ENCODE measurements at regions not wholly inside any gene's neighbourhood (a gene's known extent, or its start where the extent isn't known, plus 50 kb on each side); places are given as distances from the start of the nearest gene placed in this dataset.

- no peaks in the 10 kb centered on the region for H3K36me3 ChIP-seq (ENCODE audit: control insufficient read depth in 2 of 2, extremely low read depth in 1 of 2, insufficient read depth in 2 of 2, low read length in 2 of 2)
- dilution Hi-C loops (cut with MboI; ENCODE audit: extremely low pct_ligation_motif_present, low sequenced_read_pairs), result no loop called here
- H3K27ac ChIP-seq (ENCODE audit: control insufficient read depth, insufficient read depth, low read length), result no peak overlapping the region
- H3K4me1 ChIP-seq (ENCODE audit: control insufficient read depth, extremely low read depth, insufficient read depth, low read length), result no peaks in the 10 kb centered on the region
- H3K9ac ChIP-seq (ENCODE audit: control insufficient read depth, extremely low read depth, insufficient read depth, low read length), result no peak overlapping the region
- FAIRE-seq (no peak), DNase-seq (ENCODE audit: low read depth, low spot score) (no peak)
- H3K27me3 ChIP-seq (ENCODE audit: control insufficient read depth, extremely low read depth, insufficient read depth, low read length), result no peaks in the 10 kb centered on the region
- no peaks in the 10 kb centered on the region for H3K9me3 ChIP-seq (ENCODE audit: control insufficient read depth, low read depth, low read length)
- H3K9me1 ChIP-seq (ENCODE audit: control insufficient read depth, extremely low read depth, insufficient read depth, low read length), result no peaks in the 10 kb centered on the region
- no peak overlapping the region for H3K4me2 ChIP-seq (ENCODE audit: control insufficient read depth, extremely low read depth, insufficient read depth, low read depth, low read length)
- no peak overlapping the region for H2AFZ ChIP-seq (ENCODE audit: control insufficient read depth, low read length)
- H3K79me2 ChIP-seq (ENCODE audit: control insufficient read depth, insufficient read depth, low read length), result no peaks in the 10 kb centered on the region
- TF ChIP-seq CTCF (optimal IDR thresholded peaks at IDR 0.05 in 1 of 3, IDR thresholded peaks at IDR 0.05 in 1 of 3, conservative IDR thresholded peaks at IDR 0.05 in 1 of 3; ENCODE audit: extremely low read depth in 1 of 3, insufficient read depth in 2 of 3, low read length in 3 of 3), result no peak
- no peak for TF ChIP-seq EZH2 (IDR thresholded peaks at IDR 0.05; ENCODE audit: low read length)
- H3K4me3 ChIP-seq (ENCODE audit: control insufficient read depth in 2 of 3, extremely low read depth in 1 of 3, insufficient read depth in 2 of 3, low read depth in 1 of 3, low read length in 3 of 3), result no peak overlapping the region
- no peaks in the 10 kb centered on the region for H4K20me1 ChIP-seq (ENCODE audit: control insufficient read depth, extremely low read depth, insufficient read depth, low read length)
Observed at GRCh38 chr1:242870966-242871365, 346.5 kb upstream of the PLD5 start.

- Histone ChIP-seq H3K9me1 (ENCODE audit: control insufficient read depth, extremely low read depth, insufficient read depth, low read length) (no peaks in the 10 kb centered on the region), H3K9me3 (ENCODE audit: control insufficient read depth, low read depth, low read length) (peaks cover 1% of the 10 kb centered on the region), H3K4me3 (ENCODE audit: control insufficient read depth in 2 of 3, extremely low read depth in 1 of 3, insufficient read depth in 2 of 3, low read depth in 1 of 3, low read length in 3 of 3) (no peak overlapping the region), H3K27me3 (ENCODE audit: control insufficient read depth, extremely low read depth, insufficient read depth, low read length) (no peaks in the 10 kb centered on the region), H3K9ac (ENCODE audit: control insufficient read depth, extremely low read depth, insufficient read depth, low read length) (no peak overlapping the region), H2AFZ (ENCODE audit: control insufficient read depth, low read length) (no peak overlapping the region), H3K79me2 (ENCODE audit: control insufficient read depth, insufficient read depth, low read length) (no peaks in the 10 kb centered on the region), H3K4me2 (ENCODE audit: control insufficient read depth, extremely low read depth, insufficient read depth, low read depth, low read length) (no peak overlapping the region), H4K20me1 (ENCODE audit: control insufficient read depth, extremely low read depth, insufficient read depth, low read length) (no peaks in the 10 kb centered on the region), H3K36me3 (ENCODE audit: control insufficient read depth in 2 of 2, extremely low read depth in 1 of 2, insufficient read depth in 2 of 2, low read length in 2 of 2) (no peaks in the 10 kb centered on the region), H3K4me1 (ENCODE audit: control insufficient read depth, extremely low read depth, insufficient read depth, low read length) (no peaks in the 10 kb centered on the region), H3K27ac (ENCODE audit: control insufficient read depth, insufficient read depth, low read length) (no peak overlapping the region)
- FAIRE-seq, result no peak
- dilution Hi-C loops (cut with MboI; ENCODE audit: extremely low pct_ligation_motif_present, low sequenced_read_pairs), result no loop called here
- TF ChIP-seq CTCF (optimal IDR thresholded peaks at IDR 0.05 in 1 of 3, IDR thresholded peaks at IDR 0.05 in 1 of 3, conservative IDR thresholded peaks at IDR 0.05 in 1 of 3; ENCODE audit: extremely low read depth in 1 of 3, insufficient read depth in 2 of 3, low read length in 3 of 3), result no peak
- TF ChIP-seq EZH2 (IDR thresholded peaks at IDR 0.05; ENCODE audit: low read length), result no peak
- DNase-seq (ENCODE audit: low read depth, low spot score), result no peak
Observed at GRCh38 chr1:242856289-242856688, 331.8 kb upstream of the PLD5 start.

Measured in keratinocyte (primary cell).